Choroid plexus epithelial cell (primary cell): ENCODE measurements at regions not wholly inside any gene's neighbourhood (a gene's known extent, or its start where the extent isn't known, plus 50 kb on each side); places are given as distances from the start of the nearest gene placed in this dataset.

Experiments used
- DNase-seq: peaks from one replicate; pipeline ENCODE4 v3.0.0-alpha.2; 2010; ENCODE audit warnings: low read depth
- H3K4me3 ChIP-seq: 2 replicates; pipeline ENCODE4 v1.5.1; 2011; ENCODE audit warnings: low read depth, mild to moderate bottlenecking, control low read depth, low read length, moderate library complexity
- CTCF ChIP-seq: conservative IDR thresholded peaks from 2 replicates; pipeline ENCODE4 v1.5.1; 2011; ENCODE audit warnings: low read depth, mild to moderate bottlenecking, control low read depth, inconsistent platforms, low read length, moderate library complexity

- DNase-seq: peak; percentile 90
- no peak overlapping the region for H3K4me3 ChIP-seq
- no peak for TF ChIP-seq CTCF
These were observed 914.2 kb upstream of the CDH6 start for GRCh38 chr5:30279237-30279636.

GRCh38 chr5:30267026-30267425 lies 926.5 kb upstream of the CDH6 start:
- no peak for TF ChIP-seq CTCF
- H3K4me3 ChIP-seq: no peak overlapping the region
- no peak for DNase-seq

GRCh38 chr5:30239331-30240022 lies 954.0 kb upstream of the CDH6 start:
- TF ChIP-seq CTCF: no peak
- H3K4me3 ChIP-seq: no peak overlapping the region
- DNase-seq: no peak

- H3K4me3 ChIP-seq: no peak overlapping the region
- DNase-seq: no peak
- no peak for TF ChIP-seq CTCF
These were observed 956.3 kb upstream of the CDH6 start for GRCh38 chr5:30237189-30237588.

GRCh38 chr5:30209755-30210154 lies 983.7 kb upstream of the CDH6 start:
- TF ChIP-seq CTCF: no peak
- H3K4me3 ChIP-seq: no peak overlapping the region

GRCh38 chr5:30197662-30198061 lies 995.8 kb upstream of the CDH6 start:
- DNase-seq: peak; percentile 40
- no peak overlapping the region for H3K4me3 ChIP-seq
- no peak for TF ChIP-seq CTCF

More at GRCh38 chr5:30209755-30210154, 983.7 kb upstream of the CDH6 start:
- DNase-seq: no peak

- no peak for TF ChIP-seq CTCF
- no peak for DNase-seq
- H3K4me3 ChIP-seq: no peak overlapping the region
These were observed 998.5 kb upstream of the CDH6 start for GRCh38 chr5:30195036-30195435.
